Naive B cell (primary cell): ENCODE measurements at regions not wholly inside any gene's neighbourhood (a gene's known extent, or its start where the extent isn't known, plus 50 kb on each side); places are given as distances from the start of the nearest gene placed in this dataset.

Experiments used
- ATAC-seq, 2 donors: fragments of 150-1000 bp; cut with Tn5 transposase; 2 replicates each; pipeline ENCODE4 v1.10.0; 2021; ENCODE audit warnings: low read depth in 2 of 2, mild to moderate bottlenecking in 2 of 2, moderate library complexity in 2 of 2
- DNase-seq: peaks from one replicate; pipeline ENCODE4 v3.0.0; 2022
- H3K27ac Mint-ChIP-seq, 6 donors: one replicate each; pipeline ENCODE4 v1.8.0; 2020 to 2022; ENCODE audit warnings: mild to moderate bottlenecking in 6 of 6, mixed read lengths in 6 of 6, moderate library complexity in 5 of 6, inconsistent platforms in 2 of 6
- H3K27me3 Mint-ChIP-seq, 3 donors: one replicate each; pipeline ENCODE4 v1.8.0; 2021 to 2022; ENCODE audit warnings: mixed read lengths in 3 of 3, mild to moderate bottlenecking in 1 of 3
- H3K36me3 Mint-ChIP-seq, 2 donors: one replicate each; pipeline ENCODE4 v1.8.0; 2020 to 2022; ENCODE audit warnings: mixed read lengths in 2 of 2, inconsistent platforms in 1 of 2, mild to moderate bottlenecking in 1 of 2
- H3K4me1 Mint-ChIP-seq, 3 donors: one replicate each; pipeline ENCODE4 v1.8.0; 2020 to 2022; ENCODE audit warnings: mixed read lengths in 3 of 3, inconsistent platforms in 1 of 3, mild to moderate bottlenecking in 1 of 3, moderate library complexity in 1 of 3
- H3K4me3 Mint-ChIP-seq, 8 donors: one replicate each; pipeline ENCODE4 v1.8.0; 2020 to 2022; ENCODE audit warnings: mild to moderate bottlenecking in 8 of 8, mixed read lengths in 8 of 8, moderate library complexity in 8 of 8, inconsistent platforms in 2 of 8
- H3K9me3 Mint-ChIP-seq, 7 donors: one replicate each; pipeline ENCODE4 v1.8.0; 2020 to 2022; ENCODE audit warnings: mixed read lengths in 7 of 7, mild to moderate bottlenecking in 5 of 7, inconsistent platforms in 2 of 7, moderate library complexity in 1 of 7

DNA sequence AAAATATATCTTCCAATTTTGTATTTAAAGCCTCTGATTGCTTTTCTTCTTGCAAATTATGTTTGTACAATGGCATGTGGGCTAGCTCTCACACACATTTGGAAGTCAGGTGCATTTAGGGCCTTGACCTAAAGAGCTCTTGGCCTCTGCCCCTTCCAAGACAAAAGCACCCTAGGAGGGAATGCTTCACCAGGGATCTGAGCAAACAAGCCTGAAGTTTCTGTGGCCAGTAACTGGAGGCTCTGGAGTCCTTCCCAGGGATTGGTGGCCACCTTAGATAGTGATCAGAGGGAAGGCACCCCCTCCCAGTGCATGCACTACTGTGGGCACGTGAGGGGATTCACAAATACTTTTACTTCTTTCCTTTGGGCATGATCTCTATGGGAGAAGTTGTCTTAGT is 60.3 kb upstream of the DIPK2B start:
- DNase-seq (no peak), ATAC-seq (no peak)
- H3K36me3 Mint-ChIP-seq: no peaks in the 10 kb centered on the region
- H3K27ac Mint-ChIP-seq: peak overlapping the region in 1 of 6 donors; percentile 38
- no peak overlapping the region for H3K4me3 Mint-ChIP-seq
- peaks cover 0 to 1% (median 0%) of the 10 kb centered on the region in 7 donors for H3K9me3 Mint-ChIP-seq
- peaks cover 5 to 39% (median 15%) of the 10 kb centered on the region in 3 donors for H3K4me1 Mint-ChIP-seq
- no peaks in the 10 kb centered on the region for H3K27me3 Mint-ChIP-seq

GRCh38 chrX:45258731-45259402 is 58.2 kb upstream of the DIPK2B start:
- Mint-ChIP-seq H3K27me3 (no peaks in the 10 kb centered on the region), H3K27ac (no peak overlapping the region), H3K9me3 (peaks cover 0 to 1% (median 0%) of the 10 kb centered on the region in 7 donors), H3K4me3 (peak overlapping the region in 1 of 8 donors; percentile 25), H3K4me1 (peaks cover 5 to 39% (median 15%) of the 10 kb centered on the region in 3 donors), H3K36me3 (no peaks in the 10 kb centered on the region)
- ATAC-seq (no peak), DNase-seq (no peak)
